ENCODE measurements at regions not wholly inside any gene's neighbourhood (a gene's known extent, or its start where the extent isn't known, plus 50 kb on each side); places are given as distances from the start of the nearest gene placed in this dataset.

DNA sequence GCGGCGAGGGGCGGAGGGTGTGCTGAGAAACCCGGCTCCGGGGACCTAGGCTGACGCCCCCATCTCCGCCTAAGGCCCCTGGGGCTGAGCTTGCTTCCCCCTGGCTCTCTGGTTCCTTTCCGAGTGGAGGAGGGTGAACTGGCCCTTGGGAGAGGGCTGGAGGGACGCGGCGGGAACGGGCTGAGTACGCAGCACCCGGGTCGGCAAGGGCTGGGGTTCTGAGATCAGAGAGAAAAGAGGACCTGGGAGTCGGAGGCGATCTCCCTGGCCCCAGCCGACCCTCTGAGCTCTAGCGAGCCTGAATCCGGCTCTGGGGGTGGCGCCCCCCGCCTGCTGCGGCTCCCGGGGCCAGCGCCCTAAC, 270.8 kb downstream of the FOXD2 start:
- DNase-seq = no peak

DNA sequence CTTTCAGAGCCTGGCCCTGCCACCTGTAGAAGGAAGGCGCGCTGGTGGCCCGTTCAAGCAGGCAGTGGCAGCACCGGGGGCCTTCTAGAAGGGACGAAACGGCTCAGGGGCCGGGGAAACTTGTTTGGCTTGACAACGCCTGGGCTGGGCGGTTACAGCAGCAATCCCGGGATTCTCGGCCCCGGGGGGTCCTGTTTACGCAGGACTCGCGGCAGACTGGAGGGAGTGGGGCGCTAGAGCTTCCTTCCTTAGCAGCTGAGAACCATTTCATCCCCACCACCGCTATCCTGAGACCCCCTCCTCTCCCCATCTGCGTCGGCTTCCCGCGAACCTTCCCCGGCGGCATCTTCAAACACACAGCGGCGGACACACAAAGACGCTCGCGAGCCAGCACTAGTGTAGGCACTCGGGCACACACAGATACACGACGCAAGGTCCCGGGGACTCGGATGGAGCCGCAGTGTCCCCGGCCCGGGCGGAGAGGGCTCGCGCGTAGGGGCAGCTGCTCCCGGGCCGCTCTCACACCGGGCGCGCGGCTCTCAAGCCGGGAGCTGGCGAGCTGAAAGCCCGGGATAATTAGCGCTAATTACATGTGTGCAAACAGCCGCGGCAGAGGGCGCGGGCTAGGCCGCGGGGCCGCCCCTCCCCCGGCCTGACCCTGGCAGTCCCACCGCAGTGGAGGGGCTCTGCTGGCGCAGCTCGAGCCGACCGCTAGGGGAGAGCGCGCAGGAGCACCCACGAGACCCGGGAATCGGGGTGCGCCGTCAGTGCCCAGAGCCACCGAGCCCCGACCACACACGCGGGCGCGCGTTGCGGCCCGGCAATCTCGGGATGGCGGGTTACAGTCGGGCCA, 271.4 kb downstream of the FOXD2 start:
- no peak for DNase-seq

DNA sequence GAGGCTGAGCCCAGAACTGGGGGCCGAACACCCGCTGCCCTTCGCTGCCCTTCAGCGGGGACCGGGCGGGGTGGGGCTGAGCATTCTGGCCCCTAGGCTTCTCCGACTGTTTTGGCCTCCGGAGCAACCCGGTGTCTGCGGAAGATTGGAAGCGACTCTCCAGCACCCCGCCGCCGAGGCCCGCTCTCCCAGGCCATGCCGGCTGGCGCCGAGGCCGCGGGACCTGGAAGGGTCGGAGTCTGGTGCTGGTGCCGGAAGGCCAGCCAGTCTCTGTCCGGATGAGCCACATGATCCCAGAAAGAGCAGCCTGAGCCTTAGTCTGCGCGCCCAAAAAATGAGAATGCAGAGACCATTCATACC, 272.0 kb downstream of the FOXD2 start:
- DNase-seq = no peak

- DNase-seq = peak; percentile 69
Measured at GRCh38 chr1:47710329-47711071, 272.7 kb downstream of the FOXD2 start.
